ENCODE measurements at regions not wholly inside any gene's neighbourhood (a gene's known extent, or its start where the extent isn't known, plus 50 kb on each side); places are given as distances from the start of the nearest gene placed in this dataset.

GRCh38 chr10:47090042-47090441, 178.8 kb downstream of the PTPN20 start:
- no peak for TF ChIP-seq CTCF (IDR thresholded peaks at IDR 0.05; ENCODE audit: low read length)
- no peak for TF ChIP-seq EZH2 (IDR thresholded peaks at IDR 0.05; ENCODE audit: borderline replicate concordance, low read length)
